ENCODE measurements at regions not wholly inside any gene's neighbourhood (a gene's known extent, or its start where the extent isn't known, plus 50 kb on each side); places are given as distances from the start of the nearest gene placed in this dataset.
A peak's percentile ranks its signal among the peaks of the same experiment; 100 is the strongest.

DNA sequence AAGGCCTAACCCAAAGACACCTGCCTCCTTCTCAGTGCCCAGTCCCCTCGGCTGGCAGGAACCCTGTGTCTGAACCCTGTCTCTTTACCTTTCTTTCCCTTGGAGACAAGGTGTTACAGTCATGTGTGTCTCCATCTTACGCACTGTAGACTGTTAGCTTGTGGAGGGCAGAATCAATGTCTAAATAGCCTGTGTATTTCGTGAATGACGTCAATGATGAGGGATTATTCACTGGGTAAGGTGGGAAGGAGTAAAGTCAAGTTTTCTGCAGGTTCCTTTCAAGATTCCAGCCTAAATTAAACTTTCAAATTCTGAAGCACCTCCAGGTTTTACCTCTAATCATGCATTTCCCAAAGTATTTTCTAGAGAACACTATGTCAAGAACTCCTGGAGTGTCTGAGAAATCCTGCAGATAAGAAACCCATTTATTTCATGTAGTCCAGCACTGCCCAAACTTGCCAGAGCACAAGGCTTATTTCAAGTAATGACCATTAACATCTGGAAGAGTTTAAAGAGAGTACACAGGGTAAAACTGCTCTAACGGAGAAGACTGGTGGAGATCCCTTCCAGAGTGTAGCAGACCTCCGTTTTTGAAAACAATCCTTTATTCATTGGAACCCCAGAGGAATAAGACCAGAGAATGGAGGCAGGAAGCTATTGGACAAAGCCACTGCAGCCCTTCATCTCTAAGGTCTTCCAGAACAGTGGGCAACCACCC, 72.8 kb downstream of the KCNF1 start:
- no peak for DNase-seq (ENCODE audit: low read depth)
- no peak overlapping the region for H3K4me3 ChIP-seq (ENCODE audit: low read depth, low read length)

- DNase-seq (ENCODE audit: low read depth) = no peak
- no peak overlapping the region for H3K4me3 ChIP-seq (ENCODE audit: low read depth, low read length)
Observed at GRCh38 chr2:10985260-10985659, 73.5 kb downstream of the KCNF1 start.

GRCh38 chr2:10985901-10986535, 74.3 kb downstream of the KCNF1 start:
- no peak for DNase-seq (ENCODE audit: low read depth)
- H3K4me3 ChIP-seq (ENCODE audit: low read depth, low read length) = no peak overlapping the region

GRCh38 chr2:10987439-10987838, 75.7 kb downstream of the KCNF1 start:
- H3K4me3 ChIP-seq (ENCODE audit: low read depth, low read length) = no peak overlapping the region
- DNase-seq (ENCODE audit: low read depth) = no peak

- H3K4me3 ChIP-seq (ENCODE audit: low read depth, low read length) = no peak overlapping the region
- no peak for DNase-seq (ENCODE audit: low read depth)
Observed at GRCh38 chr2:10987861-10988260, 76.1 kb downstream of the KCNF1 start.

DNA sequence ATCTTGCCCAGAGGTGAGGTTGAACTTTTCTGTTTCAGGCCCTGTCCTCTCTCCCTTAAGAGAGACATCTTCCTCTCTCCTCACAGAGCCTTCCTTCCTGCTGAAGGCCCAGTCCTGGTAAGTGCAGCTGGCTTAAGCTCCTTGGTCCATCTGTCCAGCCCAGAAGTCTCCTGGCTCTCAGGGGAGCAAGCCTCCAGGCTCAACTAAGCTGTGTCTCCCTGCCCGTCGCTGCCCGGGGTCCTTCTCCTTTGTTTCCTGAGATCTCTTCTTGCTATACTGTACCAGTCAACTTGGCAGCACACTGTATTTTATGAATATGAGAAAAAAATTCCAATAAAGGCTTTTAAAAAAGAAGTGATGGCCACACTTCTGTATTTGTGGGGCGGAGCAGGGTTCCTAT, 77.4 kb downstream of the KCNF1 start:
- no peak overlapping the region for H3K4me3 ChIP-seq (ENCODE audit: low read depth, low read length)
- no peak for DNase-seq (ENCODE audit: low read depth)

DNA sequence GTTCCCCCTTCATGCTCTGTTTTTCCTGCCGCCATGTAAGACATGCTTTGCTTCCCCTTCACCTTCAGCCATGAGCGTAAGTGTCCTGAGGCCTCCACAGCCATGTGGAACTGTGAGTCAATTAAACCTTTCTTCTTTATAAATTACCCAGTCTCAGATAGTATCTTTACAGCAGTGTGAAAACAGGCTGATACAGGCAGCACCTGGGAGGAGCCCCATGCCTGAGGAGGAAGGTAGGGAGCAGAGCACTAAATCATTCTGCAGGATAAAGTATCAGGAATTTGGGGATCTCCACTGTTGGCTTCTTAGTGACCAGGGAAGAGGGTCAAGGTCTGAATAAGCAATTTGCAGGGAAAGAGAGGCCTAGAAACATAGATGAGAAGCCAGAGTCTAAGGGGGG, 78.0 kb downstream of the KCNF1 start:
- DNase-seq (ENCODE audit: low read depth) = no peak
- no peak overlapping the region for H3K4me3 ChIP-seq (ENCODE audit: low read depth, low read length)

DNA sequence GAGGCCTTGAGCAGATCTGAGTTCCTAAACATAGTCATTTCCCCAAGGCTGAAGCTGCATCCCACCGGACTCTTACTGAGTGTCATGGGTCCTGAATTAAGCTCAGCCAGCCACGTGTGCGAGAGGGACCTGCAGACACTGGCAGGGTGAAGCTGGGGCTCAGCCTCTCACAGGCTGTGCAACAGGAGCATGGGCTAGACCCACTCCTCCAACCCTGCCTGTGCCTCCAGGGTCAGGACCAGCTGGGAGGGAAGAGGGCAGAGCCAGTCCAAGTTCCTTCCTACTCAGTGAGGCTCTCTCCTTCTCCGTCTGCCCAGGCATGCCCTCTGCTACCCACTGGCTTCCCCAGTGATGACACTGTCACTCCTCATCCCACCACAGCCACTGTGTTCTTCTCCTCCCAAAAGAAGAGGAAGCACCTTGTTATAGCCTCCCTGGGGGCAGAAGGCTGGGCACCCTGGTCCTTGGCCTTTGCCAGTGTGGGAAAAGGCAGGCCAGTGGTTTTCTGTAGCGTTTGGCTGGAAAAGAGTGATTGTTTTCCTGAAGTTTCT, 78.9 kb downstream of the KCNF1 start:
- DNase-seq (ENCODE audit: low read depth) = no peak
- no peak overlapping the region for H3K4me3 ChIP-seq (ENCODE audit: low read depth, low read length)

- no peak overlapping the region for H3K4me3 ChIP-seq (ENCODE audit: low read depth, low read length)
- DNase-seq (ENCODE audit: low read depth) = no peak
Observed at GRCh38 chr2:10992023-10992791, 80.5 kb downstream of the KCNF1 start.

DNA sequence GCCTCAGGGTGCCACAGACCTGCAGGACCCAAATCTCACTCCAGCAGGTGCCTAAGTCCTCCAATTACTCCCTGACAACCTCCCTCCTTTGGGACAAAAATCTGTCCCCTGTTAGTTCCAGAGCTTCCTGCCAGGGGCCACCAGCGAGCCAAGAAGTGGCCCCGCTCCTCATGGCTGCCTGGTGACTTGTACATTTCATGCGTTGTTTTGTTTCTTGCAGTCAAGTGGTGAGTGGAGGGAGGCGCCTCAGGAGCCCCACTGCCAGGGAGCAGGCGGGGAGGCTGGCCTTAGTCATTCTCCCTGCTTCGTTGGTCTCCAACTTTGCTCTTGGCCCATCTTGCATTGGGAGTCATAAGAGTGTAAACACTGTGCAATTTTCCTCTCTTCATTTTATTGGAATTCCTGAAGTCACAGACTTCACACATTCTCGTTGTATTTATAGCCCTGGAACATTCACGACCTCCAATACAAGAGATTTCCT, 81.3 kb downstream of the KCNF1 start:
- DNase-seq (ENCODE audit: low read depth) = no peak
- H3K4me3 ChIP-seq (ENCODE audit: low read depth, low read length) = no peak overlapping the region

DNA sequence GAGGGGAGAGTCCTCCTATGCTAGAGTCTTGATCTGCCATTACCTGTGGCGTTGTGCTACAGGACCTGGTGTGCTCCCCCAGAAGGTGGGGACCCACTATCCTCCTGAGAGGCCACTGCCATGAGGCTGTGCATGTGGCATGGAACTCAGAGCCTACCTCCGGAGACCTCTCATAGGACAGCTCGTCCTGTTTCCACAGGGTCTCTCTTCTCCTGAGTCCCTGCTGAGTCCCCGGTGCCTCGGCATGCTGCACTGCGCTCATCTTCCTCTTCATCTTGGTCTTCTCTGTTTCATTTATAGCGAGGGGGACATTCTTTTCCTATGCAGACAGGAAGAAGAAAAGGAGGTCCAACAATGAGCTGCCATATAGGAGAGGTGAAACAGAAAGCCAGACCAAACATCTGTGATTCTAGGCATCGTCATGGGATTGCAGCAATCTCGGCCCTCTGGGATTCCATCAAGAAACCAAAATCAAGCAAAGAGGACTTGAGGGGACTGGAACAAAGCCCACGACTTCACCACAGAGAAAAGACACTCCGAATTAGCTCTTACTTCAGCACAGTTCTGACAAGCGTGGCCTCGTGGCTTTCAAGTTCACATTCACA, 83.7 kb downstream of the KCNF1 start:
- no peak overlapping the region for H3K4me3 ChIP-seq (ENCODE audit: low read depth, low read length)
- DNase-seq (ENCODE audit: low read depth) = no peak

DNA sequence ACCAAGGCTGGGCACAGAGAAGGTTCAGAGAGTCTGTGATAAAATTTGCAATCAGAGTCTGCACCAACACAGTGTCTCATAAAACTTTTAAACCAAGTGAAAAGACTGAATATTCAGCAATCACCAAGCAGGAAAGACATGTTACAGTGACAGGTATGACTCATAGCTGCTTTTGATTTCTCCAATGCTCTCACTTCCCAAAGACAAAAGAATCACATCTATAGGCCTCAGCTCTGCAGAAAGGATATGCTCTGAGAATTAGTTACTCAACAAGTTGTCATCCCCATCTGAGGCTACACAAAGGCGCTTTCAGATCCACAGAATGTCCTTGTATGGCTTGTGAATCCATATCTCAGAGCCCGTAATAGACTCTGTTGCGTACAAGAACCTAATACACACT, 92.5 kb downstream of the KCNF1 start:
- no peak overlapping the region for H3K4me3 ChIP-seq (ENCODE audit: low read depth, low read length)
- DNase-seq (ENCODE audit: low read depth) = peak; percentile 37

DNA sequence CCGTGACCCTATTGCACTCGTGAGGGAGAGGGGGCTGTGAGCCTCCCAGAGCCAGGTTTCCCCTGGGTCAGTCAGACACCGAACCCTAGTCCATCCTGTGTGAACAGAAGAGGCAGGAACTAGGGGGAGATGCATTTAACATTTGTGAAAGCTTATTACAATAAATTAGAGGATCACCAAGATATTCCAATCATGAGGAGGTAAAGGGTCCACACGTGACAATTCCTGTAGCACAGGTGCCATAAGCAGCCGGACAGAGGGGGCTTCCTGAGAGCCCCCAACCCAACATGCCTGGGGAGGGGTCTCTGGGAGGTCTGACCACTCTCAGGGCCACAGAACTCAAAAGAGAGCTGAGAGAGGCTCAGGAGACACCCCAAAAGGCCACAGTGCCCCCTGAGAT, 93.3 kb downstream of the KCNF1 start:
- no peak overlapping the region for H3K4me3 ChIP-seq (ENCODE audit: low read depth, low read length)
- DNase-seq (ENCODE audit: low read depth) = no peak

GRCh38 chr2:11006191-11006590, 94.5 kb downstream of the KCNF1 start:
- DNase-seq (ENCODE audit: low read depth) = no peak
- no peak overlapping the region for H3K4me3 ChIP-seq (ENCODE audit: low read depth, low read length)

GRCh38 chr2:11007331-11008264, 95.9 kb downstream of the KCNF1 start:
- no peak for DNase-seq (ENCODE audit: low read depth)
- no peak overlapping the region for H3K4me3 ChIP-seq (ENCODE audit: low read depth, low read length)

- DNase-seq (ENCODE audit: low read depth) = no peak
- H3K4me3 ChIP-seq (ENCODE audit: low read depth, low read length) = no peak overlapping the region
Observed at GRCh38 chr2:11008773-11009172, 97.0 kb downstream of the KCNF1 start.

GRCh38 chr2:11009176-11009575, 97.4 kb downstream of the KCNF1 start:
- no peak for DNase-seq (ENCODE audit: low read depth)
- no peak overlapping the region for H3K4me3 ChIP-seq (ENCODE audit: low read depth, low read length)

GRCh38 chr2:11009891-11010290, 98.2 kb downstream of the KCNF1 start:
- no peak for DNase-seq (ENCODE audit: low read depth)
- H3K4me3 ChIP-seq (ENCODE audit: low read depth, low read length) = no peak overlapping the region

GRCh38 chr2:11011359-11011758, 99.6 kb downstream of the KCNF1 start:
- no peak for DNase-seq (ENCODE audit: low read depth)
- H3K4me3 ChIP-seq (ENCODE audit: low read depth, low read length) = no peak overlapping the region

Measured in skeletal muscle cell (primary cell).